Glomerular visceral epithelial cell (primary cell): ENCODE measurements at regions not wholly inside any gene's neighbourhood (a gene's known extent, or its start where the extent isn't known, plus 50 kb on each side); places are given as distances from the start of the nearest gene placed in this dataset.
"Not testable (repeated sequence)": the region's sequence is repeated elsewhere in the genome, so short reads cannot be mapped to it uniquely, and the experiment has no call there.

Experiments used
- DNase-seq: peaks from one replicate; pipeline ENCODE4 v3.0.0-alpha.2; 2016; ENCODE audit errors: extremely low spot score

DNA sequence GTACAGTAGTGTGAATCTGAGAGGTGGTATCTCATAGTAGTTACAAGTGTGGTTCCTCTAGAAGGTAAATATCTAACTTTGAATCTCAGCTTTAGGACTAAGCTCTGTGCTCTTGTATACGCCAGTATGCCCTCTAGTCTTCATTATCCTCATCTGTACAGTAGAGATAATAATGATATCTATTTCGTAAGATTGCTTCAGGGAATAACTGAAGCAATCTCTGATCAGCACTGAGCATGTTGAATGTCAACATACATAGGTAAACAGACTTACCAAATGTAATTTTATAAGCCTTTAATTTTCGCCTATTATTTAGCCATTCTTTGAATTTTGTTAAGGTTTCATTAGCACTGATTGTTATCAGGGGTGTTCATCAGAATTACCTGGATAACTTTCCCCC is 175.2 kb upstream of the ANKRD50 start:
- DNase-seq: no peak

DNA sequence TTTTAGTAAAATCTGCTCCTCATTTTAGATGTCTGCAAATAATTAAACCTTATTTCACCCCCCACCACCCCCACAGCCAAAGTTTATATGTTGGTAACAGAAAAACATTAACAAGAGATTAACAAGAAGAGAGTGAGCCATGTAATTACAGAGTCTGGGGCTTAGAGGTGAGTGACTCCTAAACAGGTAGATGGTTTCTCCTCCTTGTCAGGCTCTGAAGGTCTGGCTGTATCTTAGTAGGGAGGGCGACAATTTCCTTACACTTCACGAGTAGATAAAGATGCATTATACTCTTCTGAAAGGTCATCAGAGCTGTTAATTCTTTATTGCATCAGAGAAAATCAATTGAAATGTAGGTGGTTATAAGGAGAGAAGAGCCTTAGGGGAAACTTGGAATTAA is 171.8 kb upstream of the ANKRD50 start:
- DNase-seq: no peak

GRCh38 chr4:124883632-124884031 is 171.1 kb upstream of the ANKRD50 start:
- no peak for DNase-seq

DNA sequence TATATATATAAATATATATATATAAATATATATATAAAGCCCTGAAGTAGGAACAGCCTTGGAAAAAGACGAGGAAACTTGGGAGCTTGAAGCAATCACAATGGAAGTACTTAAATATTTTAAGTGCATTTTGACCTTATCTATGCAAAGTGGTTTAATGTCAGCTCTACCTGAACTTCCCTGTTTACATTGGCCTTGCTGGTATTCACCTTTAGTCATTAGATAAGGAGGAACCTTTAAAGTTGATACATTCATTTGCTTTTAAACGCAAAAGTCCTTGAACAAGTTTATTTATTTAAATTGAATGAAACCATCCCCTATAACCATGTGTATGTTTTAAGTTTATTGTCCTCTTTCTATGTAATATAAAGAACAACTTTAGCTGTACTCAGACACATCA is 166.7 kb upstream of the ANKRD50 start:
- no peak for DNase-seq

- DNase-seq: no peak
Measured at GRCh38 chr4:124874172-124874450, 161.6 kb upstream of the ANKRD50 start.

DNA sequence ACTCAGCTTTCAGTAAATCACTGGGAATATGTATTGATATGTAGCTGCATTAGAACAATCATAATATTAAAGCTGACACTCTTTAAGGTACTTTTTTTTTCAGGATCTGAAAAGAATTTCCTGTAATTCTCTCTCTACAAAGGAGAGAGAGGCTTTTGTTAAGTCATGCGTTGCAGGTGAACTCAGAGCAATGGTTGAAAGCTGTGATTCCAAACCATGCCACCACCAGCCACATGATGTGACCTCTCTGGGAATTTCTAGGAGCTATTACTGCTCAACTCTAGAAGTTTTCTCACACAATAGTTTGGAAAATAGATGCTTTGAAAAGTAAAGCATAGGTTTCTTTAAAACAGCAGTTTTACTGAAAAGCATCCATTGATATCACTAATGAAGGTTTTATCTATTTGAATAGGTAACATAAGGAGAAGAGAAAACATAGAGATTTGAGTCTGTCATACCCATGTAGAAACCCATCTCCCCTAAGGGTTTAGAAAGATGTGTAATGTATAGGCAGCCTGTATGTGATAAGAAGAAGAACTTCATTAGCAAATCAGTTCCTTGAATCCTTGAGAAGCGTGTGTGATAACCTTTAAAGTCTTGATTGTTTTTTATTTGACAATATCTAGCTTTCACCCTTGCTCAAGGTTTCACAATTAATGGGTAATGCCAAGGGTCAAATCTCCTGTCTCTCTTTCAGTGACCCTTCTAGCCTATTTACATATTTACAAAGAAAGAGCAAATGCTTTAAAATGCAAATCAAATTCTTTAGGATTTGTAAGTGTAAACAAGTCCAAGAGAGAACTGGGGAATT is 161.0 kb upstream of the ANKRD50 start:
- peak; percentile 12 for DNase-seq

GRCh38 chr4:124872659-124873058 is 160.1 kb upstream of the ANKRD50 start:
- DNase-seq: no peak

DNA sequence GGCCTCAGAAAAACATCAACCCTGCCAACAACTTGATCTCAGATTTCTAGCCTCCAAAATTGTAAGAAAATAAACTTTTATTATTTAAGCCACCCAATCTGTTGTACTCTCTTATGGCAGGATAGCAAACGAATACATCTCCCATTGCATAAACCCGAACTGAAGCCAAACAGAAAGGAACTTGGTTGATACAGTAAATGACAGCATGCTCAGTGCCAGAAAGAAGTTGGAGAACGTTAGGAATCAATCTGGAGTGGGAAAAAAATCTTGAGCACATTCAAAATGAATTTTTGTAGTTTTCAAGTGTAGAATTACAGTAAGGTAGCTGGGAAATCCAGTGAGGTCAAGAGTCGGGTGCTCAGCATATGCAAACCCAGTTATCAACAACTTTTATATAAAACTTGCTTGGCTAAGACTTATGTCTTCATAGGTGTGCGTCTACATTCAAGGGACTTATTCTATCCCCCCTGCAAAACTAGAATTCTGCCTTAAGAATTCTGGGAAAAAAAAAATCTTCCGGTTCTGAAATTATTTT is 157.5 kb upstream of the ANKRD50 start:
- no peak for DNase-seq

DNA sequence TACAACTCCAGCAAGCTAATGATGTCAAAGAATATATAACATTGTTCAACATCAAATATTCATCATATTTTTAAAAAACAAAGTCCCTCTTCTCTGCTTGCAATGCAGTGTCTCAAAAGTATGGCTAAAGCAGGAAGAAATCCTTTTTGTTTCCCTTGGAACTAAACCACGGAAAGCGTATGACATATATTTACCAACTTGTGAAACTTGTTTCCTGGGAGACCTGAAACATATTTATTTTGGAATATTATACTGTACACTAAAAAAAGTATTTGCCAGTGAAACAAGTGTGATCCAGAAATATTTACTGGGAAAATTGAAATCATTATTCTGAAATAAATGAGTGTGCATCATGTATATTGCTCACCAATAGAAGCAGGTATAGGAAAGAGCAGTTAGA is 156.0 kb upstream of the ANKRD50 start:
- DNase-seq: no peak

DNA sequence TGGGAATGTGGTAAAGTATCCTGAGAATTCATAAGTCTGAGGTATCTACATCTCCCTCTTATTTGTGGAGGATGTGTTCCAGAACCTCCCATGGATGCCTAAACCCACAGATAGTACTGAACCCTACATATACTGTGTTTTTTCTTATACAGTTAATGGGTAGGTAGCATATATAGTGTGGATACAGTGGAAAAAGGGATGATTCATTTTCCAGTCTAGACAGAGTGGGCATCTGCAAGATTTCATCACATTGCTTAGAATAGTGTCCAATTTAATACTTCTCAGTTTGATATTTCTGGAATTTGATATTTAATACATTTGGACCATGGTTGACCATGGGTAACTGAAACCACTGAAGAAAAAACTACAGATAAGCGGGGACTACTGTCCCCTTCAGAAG is 155.0 kb upstream of the ANKRD50 start:
- DNase-seq: no peak

DNA sequence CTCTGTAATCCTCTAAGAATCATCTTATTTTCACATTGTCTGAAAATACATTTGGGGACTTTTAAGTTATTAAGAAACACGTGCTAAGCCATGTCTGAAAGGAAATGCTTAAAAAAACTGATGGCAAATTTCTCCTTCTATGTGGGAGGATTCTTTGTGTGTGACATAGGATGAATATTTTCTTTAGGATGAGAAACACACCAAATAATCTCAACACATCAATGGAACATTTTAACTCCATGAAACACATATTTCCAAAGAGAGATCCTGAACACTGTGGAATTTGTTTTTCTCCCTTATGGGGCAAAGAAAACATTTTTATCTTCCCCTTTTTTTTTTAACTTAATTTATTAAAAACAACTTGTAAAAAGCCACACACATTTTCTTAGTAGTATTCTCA is 153.8 kb upstream of the ANKRD50 start:
- no peak for DNase-seq

DNA sequence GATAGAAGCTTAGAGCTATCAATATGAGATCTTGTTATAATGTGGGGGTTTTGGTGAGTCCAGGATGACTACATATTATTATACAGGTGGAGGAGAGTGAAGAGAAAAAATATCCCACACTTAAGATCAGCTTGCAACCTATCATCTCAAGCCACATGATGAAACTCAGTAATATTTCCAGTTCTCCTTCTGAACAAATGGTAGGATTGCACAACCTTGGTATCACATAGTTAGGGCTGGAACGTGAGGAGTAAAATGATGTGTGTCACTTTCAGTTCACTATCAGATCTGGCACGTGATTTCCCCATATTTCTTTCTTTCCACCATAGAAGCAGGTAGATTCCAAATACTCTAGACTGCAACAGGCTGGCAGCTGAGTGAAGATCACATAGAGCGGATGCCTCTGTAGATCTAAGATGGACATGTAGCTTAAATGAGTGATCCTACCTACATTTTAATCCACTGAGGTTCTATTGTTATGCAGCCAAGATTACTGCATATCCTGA is 150.6 kb upstream of the ANKRD50 start:
- DNase-seq: no peak

DNA sequence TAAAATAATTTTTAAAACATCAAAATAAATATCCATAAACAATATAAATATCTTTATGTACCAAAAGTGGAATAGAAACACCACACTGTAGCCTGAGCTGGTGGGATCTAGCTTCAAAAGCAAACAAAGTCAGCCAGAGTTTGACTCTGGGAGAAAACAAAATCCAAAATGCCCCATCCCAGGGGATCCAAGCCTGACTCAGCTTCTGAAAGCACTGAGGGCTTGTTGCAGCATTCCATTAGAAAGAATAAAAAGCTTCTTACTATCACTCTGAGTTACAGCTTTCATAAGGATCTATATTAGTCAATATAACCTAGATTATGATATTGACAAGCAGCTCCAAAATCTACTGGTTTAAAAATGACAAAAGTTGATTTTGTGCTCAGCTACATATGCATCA is 149.7 kb upstream of the ANKRD50 start:
- DNase-seq: no peak

- DNase-seq: no peak
Measured at GRCh38 chr4:124861761-124862160, 149.2 kb upstream of the ANKRD50 start.

DNA sequence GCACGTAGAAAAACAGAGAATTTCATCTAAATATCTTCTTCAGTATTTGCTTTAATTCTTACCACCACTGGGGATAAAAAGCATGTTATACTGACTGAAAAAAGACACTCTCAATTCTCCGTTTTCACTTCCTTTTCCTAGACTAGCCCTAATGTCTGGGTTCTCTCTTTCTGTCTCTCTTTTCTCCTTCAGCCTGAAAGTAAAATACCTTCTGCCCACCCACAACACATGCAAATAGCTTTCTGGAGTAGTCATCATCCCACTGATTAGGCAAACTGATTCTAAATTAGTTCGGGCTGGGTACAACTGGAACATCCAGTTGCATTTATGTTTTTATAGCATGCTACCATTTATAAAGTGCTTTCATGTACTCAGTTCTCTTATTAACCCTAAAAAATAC is 142.4 kb upstream of the ANKRD50 start:
- DNase-seq: no peak

DNA sequence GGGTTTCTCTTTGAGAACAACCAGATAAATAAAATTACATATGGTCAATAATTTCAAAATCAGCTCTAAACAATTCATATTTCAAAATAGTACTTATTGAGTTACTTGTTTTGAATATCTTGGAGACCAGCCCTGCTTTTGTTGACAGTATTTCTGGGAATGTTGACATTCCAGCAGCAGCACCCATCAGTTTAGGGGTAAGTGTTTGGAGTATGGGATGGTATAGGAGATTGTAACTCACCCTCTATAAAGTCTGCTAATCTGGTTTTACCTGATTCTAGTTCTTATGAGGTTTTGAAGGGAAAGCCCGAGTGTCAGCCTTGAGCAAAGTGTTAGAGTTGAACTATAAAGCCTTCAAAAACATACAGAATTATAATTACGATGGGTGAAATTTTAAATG is 139.2 kb upstream of the ANKRD50 start:
- no peak for DNase-seq

- DNase-seq: no peak
Measured at GRCh38 chr4:124846306-124846705, 133.8 kb upstream of the ANKRD50 start.

- no peak for DNase-seq
Measured at GRCh38 chr4:124839786-124840390, 127.4 kb upstream of the ANKRD50 start.

DNA sequence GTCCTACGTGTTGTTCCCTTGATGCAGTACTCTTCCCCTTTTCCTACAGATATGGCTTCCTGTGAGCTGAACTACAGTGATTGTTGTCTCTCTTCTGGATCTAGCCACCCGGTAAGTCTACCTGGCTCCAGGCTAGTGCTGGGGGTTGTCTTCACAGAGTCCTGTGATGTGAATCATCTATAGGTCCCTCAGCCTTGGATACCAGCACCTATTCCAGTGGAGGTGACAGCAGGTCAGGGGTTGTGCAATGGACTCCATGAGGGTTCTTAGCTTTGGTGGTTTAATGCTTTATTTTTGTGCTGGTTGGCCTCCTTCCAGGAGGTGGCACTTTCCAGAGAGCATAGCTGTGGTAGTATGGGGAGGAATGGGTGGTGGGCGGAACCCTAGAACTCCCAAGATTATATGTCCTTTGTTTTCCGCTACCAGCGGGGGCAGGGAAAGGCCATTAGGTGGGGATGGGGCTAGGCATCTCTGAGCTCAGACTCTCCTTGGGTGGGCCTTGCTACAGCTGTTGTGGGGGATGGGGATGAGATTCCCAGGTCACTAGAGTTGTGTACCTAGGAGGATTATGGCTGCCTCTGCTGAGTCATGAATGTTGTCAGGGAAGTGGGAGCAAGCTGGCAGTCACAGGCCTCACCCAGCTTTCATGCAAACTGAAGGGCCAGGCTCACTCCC is 121.4 kb upstream of the ANKRD50 start:
- no peak for DNase-seq

DNA sequence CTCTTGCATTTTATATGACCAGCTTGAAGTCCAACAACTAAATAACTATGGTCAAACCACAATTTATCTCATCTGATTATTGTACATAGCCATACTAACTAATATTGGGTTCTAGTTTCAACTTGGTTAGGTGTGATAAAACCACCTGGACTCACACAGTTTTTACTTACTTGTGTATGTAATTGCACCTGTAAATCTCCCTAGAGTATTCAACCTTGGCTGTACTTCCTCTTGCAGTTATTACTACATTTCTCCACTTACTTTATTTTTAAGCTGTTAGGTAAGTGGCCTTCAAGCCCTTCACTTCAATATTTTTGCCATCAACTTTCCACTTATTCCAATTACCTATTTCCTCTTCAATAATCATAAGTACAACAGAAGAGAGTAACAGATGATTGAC is 115.8 kb upstream of the ANKRD50 start:
- DNase-seq: no peak

GRCh38 chr4:124817531-124817930 is 105.0 kb upstream of the ANKRD50 start:
- no peak for DNase-seq

GRCh38 chr4:124812203-124812602 is 99.7 kb upstream of the ANKRD50 start:
- DNase-seq: not testable (repeated sequence)

DNA sequence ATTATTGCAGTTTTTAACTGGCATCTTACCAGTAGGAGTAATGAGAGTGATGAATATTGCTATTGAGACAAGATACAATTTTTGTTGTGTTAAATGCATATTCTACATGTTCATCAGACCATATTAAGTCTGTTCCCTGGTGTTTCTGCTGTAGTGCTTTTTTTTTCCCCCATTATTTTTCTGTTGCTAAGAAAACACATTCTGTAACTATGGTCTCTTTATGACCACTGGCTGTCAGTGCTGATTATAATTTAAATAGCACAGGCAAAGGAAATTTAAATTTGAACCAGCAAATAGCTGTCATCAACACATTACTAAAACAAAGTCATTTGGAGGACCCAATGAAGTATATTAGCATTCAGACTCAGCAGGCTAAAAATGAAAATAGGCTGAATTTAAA is 98.3 kb upstream of the ANKRD50 start:
- no peak for DNase-seq
